ENCODE measurements at regions not wholly inside any gene's neighbourhood (a gene's known extent, or its start where the extent isn't known, plus 50 kb on each side); places are given as distances from the start of the nearest gene placed in this dataset.
A peak's percentile ranks its signal among the peaks of the same experiment; 100 is the strongest.
"Not testable (repeated sequence)": the region's sequence is repeated elsewhere in the genome, so short reads cannot be mapped to it uniquely, and the experiment has no call there.

GRCh38 chr16:13463619-13464018 lies 456.3 kb upstream of the ERCC4 start:
- DNase-seq (ENCODE audit: low read depth), result no peak

- no peak for DNase-seq (ENCODE audit: low read depth)
These were observed 448.9 kb upstream of the ERCC4 start for GRCh38 chr16:13471036-13471435.

- DNase-seq (ENCODE audit: low read depth), result no peak
These were observed 441.0 kb upstream of the ERCC4 start for GRCh38 chr16:13478991-13479390.

DNA sequence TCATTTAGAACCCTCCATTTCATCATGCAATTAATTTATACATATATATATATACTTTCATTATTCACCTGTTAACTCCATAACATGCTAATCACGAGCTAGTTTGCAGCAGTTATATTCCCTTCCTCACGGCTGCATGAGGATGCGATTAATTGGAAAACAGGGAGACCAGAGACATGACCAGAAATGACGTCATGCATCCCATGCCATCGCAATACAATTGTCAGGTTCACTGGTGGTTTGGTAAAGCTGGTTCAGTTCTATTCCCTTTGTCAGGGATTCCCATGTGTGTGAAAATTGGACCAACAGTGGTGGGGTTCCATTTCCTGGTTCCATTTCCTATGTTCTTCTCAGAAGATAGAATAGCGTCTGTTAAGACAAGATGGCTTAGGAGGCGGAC lies 440.4 kb upstream of the ERCC4 start:
- DNase-seq (ENCODE audit: low read depth), result no peak

DNA sequence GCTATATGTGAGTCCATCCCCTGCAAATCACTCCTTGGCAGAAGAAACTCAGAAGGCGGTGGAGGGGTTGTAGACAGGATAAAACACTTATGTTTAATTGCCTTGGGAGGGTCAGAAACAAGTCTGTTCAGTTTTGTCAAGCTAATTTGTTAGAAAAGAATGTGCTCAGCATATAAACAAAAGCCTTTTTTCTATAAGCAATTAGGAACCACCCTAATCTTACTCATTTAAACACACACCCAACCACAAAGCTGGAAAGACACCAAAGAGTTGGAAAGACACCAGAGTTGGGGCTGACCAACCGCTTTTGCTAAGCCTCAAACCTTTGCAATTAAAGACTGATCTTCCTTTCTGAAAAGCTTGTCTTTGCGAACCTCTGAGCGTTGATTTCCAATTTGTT lies 439.2 kb upstream of the ERCC4 start:
- no peak for DNase-seq (ENCODE audit: low read depth)

- DNase-seq (ENCODE audit: low read depth), result no peak
These were observed 436.8 kb upstream of the ERCC4 start for GRCh38 chr16:13483121-13483520.

DNA sequence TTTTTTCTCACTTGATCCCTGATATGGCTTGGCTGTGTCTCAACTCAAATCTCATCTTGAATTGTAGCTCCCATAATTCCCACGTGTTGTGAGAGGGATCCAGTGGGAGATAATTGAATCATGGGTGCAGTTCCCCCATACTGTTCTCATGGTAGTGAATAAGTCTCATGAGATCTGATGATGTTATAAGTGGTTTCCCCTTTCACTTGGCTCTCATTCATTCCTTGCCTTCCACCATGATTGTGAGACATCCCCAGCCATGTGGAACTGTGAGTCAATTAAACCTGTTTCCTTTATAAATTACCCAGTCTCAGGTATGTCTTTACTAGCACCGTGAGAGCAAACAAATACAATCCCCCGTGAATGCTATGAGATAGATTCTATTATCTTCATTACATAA lies 430.5 kb upstream of the ERCC4 start:
- DNase-seq (ENCODE audit: low read depth), result not testable (repeated sequence)

- no peak for DNase-seq (ENCODE audit: low read depth)
These were observed 427.9 kb upstream of the ERCC4 start for GRCh38 chr16:13492046-13492445.

GRCh38 chr16:13503960-13504635 lies 415.9 kb upstream of the ERCC4 start:
- no peak for DNase-seq (ENCODE audit: low read depth)

GRCh38 chr16:13507530-13507929 lies 412.4 kb upstream of the ERCC4 start:
- no peak for DNase-seq (ENCODE audit: low read depth)

- peak; percentile 17 for DNase-seq (ENCODE audit: low read depth)
These were observed 409.4 kb upstream of the ERCC4 start for GRCh38 chr16:13510425-13511151.

- no peak for DNase-seq (ENCODE audit: low read depth)
These were observed 402.1 kb upstream of the ERCC4 start for GRCh38 chr16:13517841-13518240.

DNA sequence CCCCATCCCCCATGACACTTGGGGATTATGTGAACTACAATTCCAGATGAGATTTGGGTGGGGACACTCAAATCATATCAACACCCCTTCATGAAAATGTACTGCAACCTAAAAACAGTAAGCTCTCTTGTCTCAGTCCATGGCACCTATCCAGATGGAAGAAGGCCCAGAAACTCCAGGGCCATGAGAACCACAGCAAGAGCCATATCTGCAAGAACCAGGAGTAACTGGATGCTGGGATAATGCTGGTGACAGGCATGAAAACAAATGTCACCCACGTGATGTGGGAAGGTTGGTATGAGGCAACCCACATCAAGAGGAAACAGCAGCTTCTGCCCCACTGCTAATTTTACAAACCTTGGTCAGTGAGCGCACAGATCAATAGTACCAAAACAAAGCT lies 400.1 kb upstream of the ERCC4 start:
- no peak for DNase-seq (ENCODE audit: low read depth)

- DNase-seq (ENCODE audit: low read depth), result no peak
These were observed 398.6 kb upstream of the ERCC4 start for GRCh38 chr16:13521356-13521755.

GRCh38 chr16:13527332-13527731 lies 392.6 kb upstream of the ERCC4 start:
- DNase-seq (ENCODE audit: low read depth), result no peak

DNA sequence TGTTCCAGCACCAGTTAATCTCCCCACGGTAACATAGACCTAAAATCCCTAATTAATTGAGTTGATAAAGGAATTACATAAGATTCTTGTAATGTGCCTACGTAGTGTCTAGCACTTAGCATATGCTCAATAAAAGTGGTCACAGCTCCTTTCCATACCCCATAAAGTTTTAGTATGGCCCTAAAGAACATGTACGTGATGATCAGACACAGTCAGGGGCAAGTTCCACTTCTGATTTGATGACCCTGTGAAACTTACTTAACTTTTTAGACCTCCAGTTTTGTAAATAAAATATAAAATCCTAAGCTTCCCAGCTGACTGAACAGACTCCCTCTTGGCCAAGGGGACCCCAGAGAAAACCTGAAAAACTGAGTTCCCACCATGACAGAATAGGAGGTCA lies 391.3 kb upstream of the ERCC4 start:
- no peak for DNase-seq (ENCODE audit: low read depth)

GRCh38 chr16:13529193-13529982 lies 390.6 kb upstream of the ERCC4 start:
- DNase-seq (ENCODE audit: low read depth), result no peak

DNA sequence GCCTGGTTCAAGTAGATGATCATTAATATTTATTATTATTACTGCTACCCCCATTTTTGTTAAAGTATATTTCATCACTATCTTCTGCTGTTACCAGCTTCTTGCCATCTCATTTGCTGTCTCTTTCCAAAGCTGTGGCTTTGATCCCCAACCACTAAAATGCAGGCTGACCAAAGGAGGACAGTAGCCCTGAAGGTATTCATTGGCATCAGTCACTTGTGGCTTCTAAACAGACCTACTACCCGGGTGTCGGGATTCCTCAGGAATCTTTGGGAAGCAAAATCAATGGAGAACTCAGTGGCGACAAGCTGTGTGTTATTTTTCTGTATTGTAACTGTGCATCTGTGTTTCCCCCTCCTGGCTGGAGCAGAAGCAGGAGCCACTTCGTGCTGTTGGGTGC lies 379.2 kb upstream of the ERCC4 start:
- DNase-seq (ENCODE audit: low read depth), result no peak

DNA sequence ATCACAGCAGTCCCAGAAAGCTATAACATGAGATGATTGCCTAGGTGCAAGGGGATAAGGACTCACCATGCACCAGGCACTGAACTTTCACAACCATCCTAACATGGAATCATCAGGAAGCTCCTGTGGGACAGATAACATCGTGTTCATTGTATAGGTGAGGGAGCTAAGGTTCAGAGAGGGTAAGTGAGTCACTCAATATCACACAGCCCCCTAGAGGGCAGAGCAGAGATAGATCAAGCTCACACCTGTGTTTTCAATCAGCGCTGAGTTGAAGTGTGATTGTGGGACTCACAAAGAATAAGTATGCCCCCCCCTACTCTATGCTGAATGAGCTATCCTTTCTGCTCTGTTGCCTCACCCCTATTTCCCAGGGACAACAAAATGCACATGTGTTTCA lies 377.7 kb upstream of the ERCC4 start:
- DNase-seq (ENCODE audit: low read depth), result no peak

GRCh38 chr16:13543850-13544249 lies 376.1 kb upstream of the ERCC4 start:
- no peak for DNase-seq (ENCODE audit: low read depth)

DNA sequence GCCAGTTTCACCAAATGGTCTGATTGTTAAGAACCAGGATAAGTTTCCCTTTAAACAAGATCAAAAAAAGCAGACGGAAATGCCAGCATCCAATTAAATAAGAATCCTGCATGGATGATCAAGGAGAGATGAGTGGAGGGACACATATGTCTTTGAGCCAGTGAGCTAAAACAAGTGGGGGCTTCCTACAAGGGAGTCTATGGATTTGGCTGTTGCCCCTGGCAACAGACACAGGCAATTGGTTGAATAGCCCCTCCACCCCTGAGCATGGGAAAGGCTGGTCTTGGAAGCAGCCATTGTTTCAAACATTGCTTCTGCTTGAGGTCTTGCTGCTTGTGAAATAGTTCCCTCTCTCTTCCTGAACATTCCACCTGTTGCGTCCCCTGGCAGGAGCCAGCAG lies 374.7 kb upstream of the ERCC4 start:
- no peak for DNase-seq (ENCODE audit: low read depth)

- DNase-seq (ENCODE audit: low read depth), result no peak
These were observed 369.7 kb upstream of the ERCC4 start for GRCh38 chr16:13550254-13550653.

All from CMK (cell line).